Glutamatergic neuron (in vitro differentiated cells): ENCODE measurements at regions not wholly inside any gene's neighbourhood (a gene's known extent, or its start where the extent isn't known, plus 50 kb on each side); places are given as distances from the start of the nearest gene placed in this dataset.

Experiments
- DNase-seq: peaks from one replicate; pipeline ENCODE4 v3.0.0; 2022
- H3K27ac Mint-ChIP-seq: one replicate; pipeline ENCODE4 v1.8.0; 2020; ENCODE audit warnings: mild to moderate bottlenecking, mixed read lengths, inconsistent platforms; ENCODE audit not compliant: unreplicated experiment
- H3K27me3 Mint-ChIP-seq: one replicate; pipeline ENCODE4 v1.8.0; 2020; ENCODE audit warnings: mild to moderate bottlenecking, moderate library complexity, mixed read lengths, inconsistent platforms; ENCODE audit not compliant: unreplicated experiment
- H3K36me3 Mint-ChIP-seq: one replicate; pipeline ENCODE4 v1.8.0; 2020; ENCODE audit warnings: mild to moderate bottlenecking, mixed read lengths, inconsistent platforms; ENCODE audit not compliant: unreplicated experiment
- H3K4me1 Mint-ChIP-seq: one replicate; pipeline ENCODE4 v1.8.0; 2020; ENCODE audit warnings: mild to moderate bottlenecking, low read depth, mixed read lengths, inconsistent platforms; ENCODE audit not compliant: unreplicated experiment
- H3K4me3 Mint-ChIP-seq: one replicate; pipeline ENCODE4 v1.8.0; 2020; ENCODE audit warnings: mild to moderate bottlenecking, mixed read lengths, inconsistent platforms; ENCODE audit not compliant: unreplicated experiment
- H3K9me3 Mint-ChIP-seq: one replicate; pipeline ENCODE4 v1.8.0; 2020; ENCODE audit warnings: mild to moderate bottlenecking, moderate library complexity, mixed read lengths, inconsistent platforms; ENCODE audit not compliant: unreplicated experiment
- CTCF ChIP-seq: fragments of 200-600 bp; sonication (generic); IDR thresholded peaks from one replicate; pipeline ENCODE4 v1.5.0; 2021; ENCODE audit not compliant: partially characterized antibody, unreplicated experiment

- TF ChIP-seq CTCF = no peak
- DNase-seq = no peak
- Mint-ChIP-seq H3K9me3 (no peaks in the 10 kb centered on the region), H3K36me3 (no peaks in the 10 kb centered on the region), H3K4me3 (no peak overlapping the region), H3K27me3 (no peaks in the 10 kb centered on the region), H3K4me1 (peaks cover 6% of the 10 kb centered on the region), H3K27ac (no peak overlapping the region)
Measured at GRCh38 chr3:99439892-99440291, 198.5 kb upstream of the COL8A1 start.

- no peaks in the 10 kb centered on the region for H3K4me1 Mint-ChIP-seq
- no peak overlapping the region for H3K27ac Mint-ChIP-seq
- H3K9me3 Mint-ChIP-seq = no peaks in the 10 kb centered on the region
- H3K4me3 Mint-ChIP-seq = no peak overlapping the region
- no peak for DNase-seq
- H3K36me3 Mint-ChIP-seq = no peaks in the 10 kb centered on the region
- no peaks in the 10 kb centered on the region for H3K27me3 Mint-ChIP-seq
- no peak for TF ChIP-seq CTCF
Measured at GRCh38 chr3:99434190-99434589, 204.2 kb upstream of the COL8A1 start.

GRCh38 chr3:99430348-99431134, 207.9 kb upstream of the COL8A1 start:
- no peak for DNase-seq
- Mint-ChIP-seq H3K36me3 (no peaks in the 10 kb centered on the region), H3K4me3 (no peak overlapping the region), H3K27ac (no peak overlapping the region), H3K4me1 (peaks cover 4% of the 10 kb centered on the region), H3K27me3 (no peaks in the 10 kb centered on the region), H3K9me3 (no peaks in the 10 kb centered on the region)
- TF ChIP-seq CTCF = no peak

- H3K4me1 Mint-ChIP-seq = peaks cover 4% of the 10 kb centered on the region
- H3K27ac Mint-ChIP-seq = no peak overlapping the region
- H3K4me3 Mint-ChIP-seq = no peak overlapping the region
- H3K27me3 Mint-ChIP-seq = no peaks in the 10 kb centered on the region
- no peak for DNase-seq
- no peak for TF ChIP-seq CTCF
- no peaks in the 10 kb centered on the region for H3K36me3 Mint-ChIP-seq
- no peaks in the 10 kb centered on the region for H3K9me3 Mint-ChIP-seq
Measured at GRCh38 chr3:99429502-99429901, 208.9 kb upstream of the COL8A1 start.

GRCh38 chr3:99425930-99426329, 212.5 kb upstream of the COL8A1 start:
- Mint-ChIP-seq H3K9me3 (no peaks in the 10 kb centered on the region), H3K27ac (no peak overlapping the region), H3K27me3 (no peaks in the 10 kb centered on the region), H3K4me3 (no peak overlapping the region), H3K4me1 (peaks cover 4% of the 10 kb centered on the region), H3K36me3 (no peaks in the 10 kb centered on the region)
- TF ChIP-seq CTCF = no peak
- no peak for DNase-seq
